PC-3 (cell line): ENCODE measurements at regions not wholly inside any gene's neighbourhood (a gene's known extent, or its start where the extent isn't known, plus 50 kb on each side); places are given as distances from the start of the nearest gene placed in this dataset.

Experiments used
- ATAC-seq: fragments of 200-7000 bp; cut with Tn5 transposase; 2 replicates; pipeline ENCODE4 v1.9.1; 2020; ENCODE audit warnings: mild to moderate bottlenecking, moderate library complexity
- BruUV-seq: library from RNA; stranded (reverse); fragments of 400-500 nt; replicated peaks from 2 replicates; lab custom pipeline; 2021; lab: Mats Ljungman, UMichigan
- CTCF ChIA-PET: fragments of 300-600 bp; sonication (Branson Sonifier 250); formaldehyde crosslinking; loops from one replicate; lab custom pipeline; 2022; ENCODE audit warnings: antibody characterized with exemption; lab: Charles Lee
- POLR2A ChIA-PET: fragments of 300-600 bp; sonication (Branson Sonifier 250); formaldehyde crosslinking; loops from one replicate; lab custom pipeline; 2022; ENCODE audit warnings: antibody characterized with exemption; ENCODE audit not compliant: unreplicated experiment; lab: Charles Lee
- DNase-seq: peaks from one replicate; pipeline ENCODE4 v3.0.0-alpha.2; 2015
- H2AFZ ChIP-seq: fragments of 300-600 bp; sonication (generic); 2 replicates; pipeline ENCODE4 v1.6.0; 2016; ENCODE audit warnings: antibody characterized with exemption, low read length
- H3F3A ChIP-seq: fragments of 300-600 bp; sonication (generic); one replicate; pipeline ENCODE4 v1.6.0; 2017; ENCODE audit warnings: antibody characterized with exemption, low read length, control low read depth, mild to moderate bottlenecking; ENCODE audit not compliant: unreplicated experiment
- H3K27ac ChIP-seq: fragments of 300-600 bp; sonication (generic); 2 replicates; pipeline ENCODE4 v1.5.1; 2016; ENCODE audit warnings: mild to moderate bottlenecking, low read length
- H3K27me3 ChIP-seq: fragments of 300-600 bp; sonication (generic); 2 replicates; pipeline ENCODE4 v1.6.1; 2016; ENCODE audit warnings: low read length, mixed read lengths
- H3K36me3 ChIP-seq: fragments of 300-600 bp; sonication (generic); 2 replicates; pipeline ENCODE4 v1.6.1; 2016; ENCODE audit warnings: low read depth, mixed run types, low read length, mixed read lengths
- H3K4me1 ChIP-seq: fragments of 300-600 bp; sonication (generic); 2 replicates; pipeline ENCODE4 v1.5.1; 2016; ENCODE audit warnings: low read length; ENCODE audit not compliant: insufficient read depth
- H3K4me2 ChIP-seq: fragments of 300-600 bp; sonication (generic); 2 replicates; pipeline ENCODE4 v1.6.0; 2016; ENCODE audit warnings: low read length
- H3K4me3 ChIP-seq: fragments of 300-600 bp; sonication (generic); 2 replicates; pipeline ENCODE4 v1.5.1; 2016; ENCODE audit warnings: mild to moderate bottlenecking, low read length, mixed read lengths
- H3K79me2 ChIP-seq: fragments of 300-600 bp; sonication (generic); 2 replicates; pipeline ENCODE4 v1.6.1; 2017; ENCODE audit warnings: low read length, mixed read lengths
- H3K9ac ChIP-seq: fragments of 300-600 bp; sonication (generic); 2 replicates; pipeline ENCODE4 v1.6.0; 2016; ENCODE audit warnings: mild to moderate bottlenecking, low read length
- H3K9me2 ChIP-seq: fragments of 300-600 bp; sonication (generic); replicated peaks from 2 replicates; pipeline ENCODE4 v1.6.1; 2016; ENCODE audit warnings: mixed run types, low read length, mixed read lengths
- H3K9me3 ChIP-seq: fragments of 300-600 bp; sonication (generic); 2 replicates; pipeline ENCODE4 v1.6.1; 2016; ENCODE audit warnings: low read length, mixed read lengths
- H4K20me1 ChIP-seq: fragments of 300-600 bp; sonication (generic); 2 replicates; pipeline ENCODE4 v1.6.1; 2016; ENCODE audit warnings: low read length, mixed read lengths
- EZH2 ChIP-seq: fragments of 300-600 bp; sonication (generic); IDR thresholded peaks from one replicate; pipeline ENCODE4 v1.6.1; 2017; ENCODE audit warnings: antibody characterized with exemption, mild to moderate bottlenecking, low read length; ENCODE audit not compliant: unreplicated experiment
- EZH2phosphoT487 ChIP-seq: fragments of 300-600 bp; sonication (generic); IDR thresholded peaks from 2 replicates; pipeline ENCODE4 v1.6.1; 2018; ENCODE audit warnings: mild to moderate bottlenecking, antibody characterized with exemption, low read length, borderline replicate concordance
- intact Hi-C: fragments of 100-400 bp; cut with micrococcal nuclease; formaldehyde crosslinking; loops from 2 replicates; pipeline ENCODE4 v1.9.0; 2023
- TF ChIP-seq, protein P1 (sequence below): fragments of 300-600 bp; sonication (generic); conservative IDR thresholded peaks from 2 replicates; pipeline ENCODE4 v1.5.1; 2017; ENCODE audit warnings: antibody characterized with exemption, low read depth, mild to moderate bottlenecking, low read length

DNA sequence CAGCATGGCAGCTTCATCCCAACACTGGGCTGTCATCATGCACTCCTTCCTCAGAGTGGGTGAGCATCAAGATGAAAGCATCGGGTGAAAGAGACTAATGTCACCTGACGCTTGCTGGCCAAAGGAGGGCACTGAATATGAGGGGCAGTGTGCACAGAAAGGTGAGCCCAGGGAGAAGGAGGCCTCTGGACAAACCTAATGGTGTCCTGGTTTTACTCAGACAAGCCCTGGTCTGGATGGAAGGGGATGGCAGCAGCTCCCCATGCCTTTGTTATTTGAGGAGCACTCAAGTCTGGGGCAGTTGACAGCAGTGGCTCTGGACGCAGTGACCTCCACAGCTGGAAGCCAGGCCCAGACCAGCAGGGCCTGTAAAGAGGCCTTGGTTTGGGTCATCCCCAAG lies 209.7 kb downstream of the SMAD2 start:
- H3K4me3 ChIP-seq: no peak overlapping the region
- H2AFZ ChIP-seq: no peak overlapping the region
- no TSS peak for BruUV-seq
- H3K9me3 ChIP-seq: no peaks in the 10 kb centered on the region
- H3K79me2 ChIP-seq: no peaks in the 10 kb centered on the region
- intact Hi-C loops: no loop called here
- no peak overlapping the region for H3K4me2 ChIP-seq
- H3K4me1 ChIP-seq: no peaks in the 10 kb centered on the region
- POLR2A ChIA-PET: no interaction called here
- H3K27ac ChIP-seq: no peak overlapping the region
- H3K9me2 ChIP-seq: no peaks in the 10 kb centered on the region
- CTCF ChIA-PET: no interaction called here
- no peaks in the 10 kb centered on the region for H3F3A ChIP-seq
- no peak for ATAC-seq
- no peak for TF ChIP-seq EZH2phosphoT487
- TF ChIP-seq EZH2: no peak
- TF ChIP-seq, protein P1, sequence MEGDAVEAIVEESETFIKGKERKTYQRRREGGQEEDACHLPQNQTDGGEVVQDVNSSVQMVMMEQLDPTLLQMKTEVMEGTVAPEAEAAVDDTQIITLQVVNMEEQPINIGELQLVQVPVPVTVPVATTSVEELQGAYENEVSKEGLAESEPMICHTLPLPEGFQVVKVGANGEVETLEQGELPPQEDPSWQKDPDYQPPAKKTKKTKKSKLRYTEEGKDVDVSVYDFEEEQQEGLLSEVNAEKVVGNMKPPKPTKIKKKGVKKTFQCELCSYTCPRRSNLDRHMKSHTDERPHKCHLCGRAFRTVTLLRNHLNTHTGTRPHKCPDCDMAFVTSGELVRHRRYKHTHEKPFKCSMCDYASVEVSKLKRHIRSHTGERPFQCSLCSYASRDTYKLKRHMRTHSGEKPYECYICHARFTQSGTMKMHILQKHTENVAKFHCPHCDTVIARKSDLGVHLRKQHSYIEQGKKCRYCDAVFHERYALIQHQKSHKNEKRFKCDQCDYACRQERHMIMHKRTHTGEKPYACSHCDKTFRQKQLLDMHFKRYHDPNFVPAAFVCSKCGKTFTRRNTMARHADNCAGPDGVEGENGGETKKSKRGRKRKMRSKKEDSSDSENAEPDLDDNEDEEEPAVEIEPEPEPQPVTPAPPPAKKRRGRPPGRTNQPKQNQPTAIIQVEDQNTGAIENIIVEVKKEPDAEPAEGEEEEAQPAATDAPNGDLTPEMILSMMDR: no peak
- no peaks in the 10 kb centered on the region for H3K27me3 ChIP-seq
- no peak overlapping the region for H3K9ac ChIP-seq
- no peaks in the 10 kb centered on the region for H4K20me1 ChIP-seq
- no peaks in the 10 kb centered on the region for H3K36me3 ChIP-seq
- DNase-seq: no peak

DNA sequence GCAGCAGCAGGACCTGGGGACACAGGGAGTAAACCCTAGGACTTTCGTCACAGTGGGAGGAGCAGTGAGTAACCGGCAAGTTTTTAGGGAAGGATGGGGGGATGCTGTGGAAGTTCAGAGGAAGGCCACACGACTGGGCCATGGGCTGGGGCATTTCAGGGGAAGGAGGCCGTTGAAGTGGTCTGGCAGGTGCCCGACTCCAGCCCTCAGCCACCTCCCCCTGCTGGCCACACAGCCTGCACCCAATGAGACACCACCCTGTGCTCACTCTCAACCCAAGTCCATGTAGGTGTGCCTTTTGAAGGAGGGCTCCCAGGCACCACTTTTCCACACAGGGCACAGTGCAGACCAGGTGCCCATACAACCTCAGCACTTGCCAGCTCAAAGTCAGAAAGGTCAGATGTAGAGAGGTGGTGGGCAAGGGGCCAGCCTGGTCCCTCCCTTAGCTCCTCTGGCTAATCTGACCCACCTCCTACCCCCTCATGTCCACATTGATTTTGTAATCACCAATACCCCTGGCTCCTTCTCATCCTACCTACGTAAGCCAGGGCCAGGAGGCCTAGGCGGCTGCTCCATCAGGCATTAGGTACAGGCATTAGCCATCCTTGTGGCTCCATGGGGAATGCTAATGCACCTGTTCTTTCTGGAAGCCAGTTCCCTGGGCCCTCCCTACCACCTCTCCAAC lies 211.2 kb downstream of the SMAD2 start:
- no peak overlapping the region for H3K9ac ChIP-seq
- no peak overlapping the region for H3K27ac ChIP-seq
- H3K4me2 ChIP-seq: no peak overlapping the region
- H3K27me3 ChIP-seq: no peaks in the 10 kb centered on the region
- no peaks in the 10 kb centered on the region for H3K79me2 ChIP-seq
- ChIA-PET POLR2A (no interaction called here), CTCF (no interaction called here)
- no peaks in the 10 kb centered on the region for H3K9me2 ChIP-seq
- no peak for ATAC-seq
- no peaks in the 10 kb centered on the region for H3F3A ChIP-seq
- H3K36me3 ChIP-seq: no peaks in the 10 kb centered on the region
- no peaks in the 10 kb centered on the region for H4K20me1 ChIP-seq
- no peak for TF ChIP-seq EZH2phosphoT487
- TF ChIP-seq, protein P1: no peak
- TF ChIP-seq EZH2: no peak
- intact Hi-C loops: no loop called here
- no peak overlapping the region for H3K4me3 ChIP-seq
- H2AFZ ChIP-seq: no peak overlapping the region
- H3K4me1 ChIP-seq: no peaks in the 10 kb centered on the region
- DNase-seq: no peak
- H3K9me3 ChIP-seq: no peaks in the 10 kb centered on the region
- BruUV-seq: no TSS peak

DNA sequence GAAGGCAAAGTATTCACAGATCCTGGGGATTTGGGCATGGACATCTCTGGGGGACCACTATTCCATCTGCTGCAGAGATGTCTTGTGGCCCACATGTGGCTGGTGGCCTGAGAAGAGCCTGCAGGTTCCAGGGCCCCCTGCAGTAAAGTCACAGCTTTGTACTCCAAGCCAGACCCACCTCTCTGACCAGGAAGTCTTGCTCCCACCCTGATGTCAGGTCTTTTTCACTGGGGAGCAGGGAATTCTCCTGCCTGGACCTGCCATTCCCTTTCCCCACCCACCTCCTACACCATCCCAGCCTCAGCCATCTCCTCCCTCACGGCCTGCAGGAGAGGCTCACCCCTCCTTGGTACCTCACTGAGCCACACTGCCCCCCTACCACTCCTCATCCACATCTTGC lies 211.8 kb downstream of the SMAD2 start:
- DNase-seq (no peak), ATAC-seq (no peak)
- Histone ChIP-seq H3K79me2 (no peaks in the 10 kb centered on the region), H3K4me2 (no peak overlapping the region), H3K4me3 (no peak overlapping the region), H2AFZ (no peak overlapping the region), H4K20me1 (no peaks in the 10 kb centered on the region), H3K27me3 (no peaks in the 10 kb centered on the region), H3K9me2 (no peaks in the 10 kb centered on the region), H3K9me3 (no peaks in the 10 kb centered on the region), H3K4me1 (no peaks in the 10 kb centered on the region), H3F3A (no peaks in the 10 kb centered on the region), H3K36me3 (no peaks in the 10 kb centered on the region), H3K9ac (no peak overlapping the region), H3K27ac (no peak overlapping the region)
- TF ChIP-seq, protein P1: no peak
- TF ChIP-seq EZH2phosphoT487 (no peak), EZH2 (no peak)
- CTCF ChIA-PET: no interaction called here
- intact Hi-C loops: no loop called here
- no TSS peak for BruUV-seq
- POLR2A ChIA-PET: no interaction called here
